GM12878 (cell line): ENCODE measurements at regions not wholly inside any gene's neighbourhood (a gene's known extent, or its start where the extent isn't known, plus 50 kb on each side); places are given as distances from the start of the nearest gene placed in this dataset.

Experiments
- ATAC-seq: fragments of 200-7000 bp; cut with Tn5 transposase; 3 replicates; pipeline ENCODE4 v1.9.1; 2020; ENCODE audit warnings: mild to moderate bottlenecking, moderate library complexity
- BruUV-seq: library from RNA; stranded (reverse); fragments of 400-500 nt; replicated peaks from 2 replicates; lab custom pipeline; 2021; lab: Mats Ljungman, UMichigan
- CTCF ChIA-PET: fragments of 300-600 bp; sonication (Branson Sonifier 250); formaldehyde crosslinking; extraction: SDS; loops from one replicate; lab custom pipeline; 2021; ENCODE audit warnings: inconsistent platforms; lab: Yijun Ruan, JAX
- POLR2A ChIA-PET: fragments of 350-600 bp; formaldehyde crosslinking; extraction: SDS; loops from one replicate; lab custom pipeline; 2021; ENCODE audit warnings: inconsistent platforms; lab: Charles Lee
- RAD21 ChIA-PET: fragments of 300-600 bp; sonication (Branson Sonifier 250); formaldehyde crosslinking; loops from one replicate; lab custom pipeline; 2023; ENCODE audit warnings: antibody characterized with exemption; ENCODE audit not compliant: unreplicated experiment; lab: Charles Lee
- SMC1A ChIA-PET: fragments of 300-600 bp; sonication (Branson Sonifier 250); formaldehyde crosslinking; loops from one replicate; lab custom pipeline; 2023; ENCODE audit not compliant: unreplicated experiment, uncharacterized antibody; lab: Charles Lee
- DNase-seq: peaks from one replicate; pipeline ENCODE4 v3.0.0-alpha.2; 2011; ENCODE audit warnings: low read depth, low spot score
- FAIRE-seq: peaks from 3 replicates; lab custom pipeline; 2011; peaks lifted over from hg19 to GRCh38; lab: Jason Lieb, UNC
- H2AFZ ChIP-seq: 2 replicates; pipeline ENCODE4 v1.6.0; 2011; ENCODE audit warnings: low read depth, low read length, control low read depth; ENCODE audit not compliant: control insufficient read depth
- H3K27ac ChIP-seq: 2 replicates; pipeline ENCODE4 v1.5.1; 2011; ENCODE audit warnings: control low read depth; ENCODE audit not compliant: control insufficient read depth, insufficient read depth
- H3K27me3 ChIP-seq, 2 experiments: replicated peaks in 1 of 2; 2 replicates each; pipeline versions ENCODE4 v1.6.0 to v1.6.1; 2011; ENCODE audit warnings: low read length in 1 of 2; ENCODE audit not compliant: control insufficient read depth in 2 of 2, insufficient read depth in 2 of 2
- H3K36me3 ChIP-seq, 2 experiments: 2 replicates each; pipeline ENCODE4 v1.5.1; 2011; ENCODE audit warnings: low read length in 1 of 2; ENCODE audit not compliant: control insufficient read depth in 2 of 2, insufficient read depth in 2 of 2
- H3K4me1 ChIP-seq: 2 replicates; pipeline ENCODE4 v1.6.1; 2011; ENCODE audit warnings: mild to moderate bottlenecking, low read length, moderate library complexity, mixed read lengths; ENCODE audit not compliant: control insufficient read depth, insufficient read depth
- H3K4me2 ChIP-seq: 2 replicates; pipeline ENCODE4 v1.6.0; 2011; ENCODE audit warnings: control low read depth; ENCODE audit not compliant: control insufficient read depth, insufficient read depth
- H3K4me3 ChIP-seq: fragments of 200-600 bp; sonication (generic); 2 replicates; pipeline ENCODE4 v1.5.1; 2016
- H3K79me2 ChIP-seq: 2 replicates; pipeline ENCODE4 v1.6.0; 2011; ENCODE audit warnings: low read length; ENCODE audit not compliant: control insufficient read depth, insufficient read depth
- H3K9ac ChIP-seq: 2 replicates; pipeline ENCODE4 v1.8.0; 2011; ENCODE audit warnings: low read length, control low read depth, mixed read lengths; ENCODE audit not compliant: control insufficient read depth, insufficient read depth
- H3K9me3 ChIP-seq: replicated peaks from 3 replicates; pipeline ENCODE4 v1.5.1; 2011; ENCODE audit warnings: mild to moderate bottlenecking, low read length; ENCODE audit not compliant: control insufficient read depth, insufficient read depth
- H4K20me1 ChIP-seq: 2 replicates; pipeline ENCODE4 v1.6.0; 2011; ENCODE audit not compliant: control insufficient read depth, insufficient read depth
- CBX3 ChIP-seq: fragments of 200-600 bp; sonication (generic); IDR thresholded peaks from 2 replicates; pipeline ENCODE4 v1.6.1; 2016; ENCODE audit warnings: low read depth, borderline replicate concordance
- HDGF ChIP-seq: fragments of 450-650 bp; IDR thresholded peaks from 2 replicates; pipeline ENCODE4 v1.6.1; 2016; ENCODE audit warnings: antibody characterized with exemption
- PML ChIP-seq: IDR thresholded peaks from 2 replicates; pipeline ENCODE4 v1.6.1; 2012; ENCODE audit warnings: low read length, inconsistent platforms
- POU2F2 ChIP-seq: IDR thresholded peaks from 3 replicates; pipeline ENCODE4 v1.6.1; 2011; ENCODE audit warnings: low read depth, mild to moderate bottlenecking, low read length, borderline replicate concordance
- YY1 ChIP-seq: IDR thresholded peaks from 2 replicates; pipeline ENCODE4 v1.6.1; 2011; ENCODE audit warnings: low read depth, mild to moderate bottlenecking, low read length
- ZNF622 ChIP-seq: fragments of 450-650 bp; IDR thresholded peaks from 2 replicates; pipeline ENCODE4 v1.6.1; 2017; ENCODE audit warnings: mild to moderate bottlenecking, inconsistent platforms
- WGBS: methylation state at CpG from one replicate; pipeline ENCODE4 v1.1.6; 2016; ENCODE audit warnings: low lambda C conversion rate; ENCODE audit not compliant: insufficient replicate concordance, insufficient coverage; ENCODE audit errors: missing lambda C conversion rate; 5-methylcytosine and 5-hydroxymethylcytosine counted together
- in situ Hi-C: fragments of 300-500 bp; cut with MboI; formaldehyde crosslinking; loops from 9 replicates; pipeline ENCODE4 v1.14.3; 2018; ENCODE audit warnings: mixed read lengths
- intact Hi-C: fragments of 100-400 bp; cut with micrococcal nuclease; formaldehyde crosslinking; loops from one replicate; pipeline ENCODE4 v1.14.2; 2022; ENCODE audit not compliant: unreplicated experiment
- TF ChIP-seq, protein P1 (sequence below): fragments of 450-650 bp; IDR thresholded peaks from 2 replicates; pipeline ENCODE4 v1.6.1; 2017; ENCODE audit warnings: mild to moderate bottlenecking, moderate library complexity
- TF ChIP-seq, protein P2 (sequence below): IDR thresholded peaks from 2 replicates; pipeline ENCODE4 v1.6.1; 2012; ENCODE audit warnings: low read length, inconsistent platforms

DNA sequence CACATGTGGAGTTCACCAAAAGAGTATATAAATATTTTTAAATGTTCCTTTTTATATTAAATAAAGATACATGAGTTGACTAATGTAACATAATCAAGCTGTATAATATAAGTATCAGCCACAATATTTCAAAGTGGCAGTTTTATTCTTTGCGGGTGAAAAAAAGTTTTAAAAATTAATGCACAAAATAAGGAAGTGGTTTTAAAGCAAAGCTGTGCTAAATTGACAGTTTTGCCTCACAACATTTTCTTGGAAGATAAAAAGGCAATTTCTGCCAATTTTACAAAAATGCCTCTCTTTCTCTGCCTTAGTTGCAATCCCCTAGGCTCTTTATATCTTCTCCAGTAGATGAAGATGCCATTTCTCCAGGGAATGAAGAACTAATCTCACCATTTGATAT lies 719.1 kb downstream of the C12orf50 start:
- ATAC-seq: no peak
- no peaks in the 10 kb centered on the region for H3K79me2 ChIP-seq
- no peaks in the 10 kb centered on the region for H4K20me1 ChIP-seq
- H3K27me3 ChIP-seq: no peaks in the 10 kb centered on the region
- H3K36me3 ChIP-seq: no peaks in the 10 kb centered on the region
- no peak overlapping the region for H3K4me3 ChIP-seq
- 50% methylated on average over 1 of the region's 1 CpG for WGBS
- no peak overlapping the region for H3K27ac ChIP-seq
- DNase-seq: no peak
- BruUV-seq: no TSS peak
- TF ChIP-seq HDGF: no peak
- TF ChIP-seq, protein P1, sequence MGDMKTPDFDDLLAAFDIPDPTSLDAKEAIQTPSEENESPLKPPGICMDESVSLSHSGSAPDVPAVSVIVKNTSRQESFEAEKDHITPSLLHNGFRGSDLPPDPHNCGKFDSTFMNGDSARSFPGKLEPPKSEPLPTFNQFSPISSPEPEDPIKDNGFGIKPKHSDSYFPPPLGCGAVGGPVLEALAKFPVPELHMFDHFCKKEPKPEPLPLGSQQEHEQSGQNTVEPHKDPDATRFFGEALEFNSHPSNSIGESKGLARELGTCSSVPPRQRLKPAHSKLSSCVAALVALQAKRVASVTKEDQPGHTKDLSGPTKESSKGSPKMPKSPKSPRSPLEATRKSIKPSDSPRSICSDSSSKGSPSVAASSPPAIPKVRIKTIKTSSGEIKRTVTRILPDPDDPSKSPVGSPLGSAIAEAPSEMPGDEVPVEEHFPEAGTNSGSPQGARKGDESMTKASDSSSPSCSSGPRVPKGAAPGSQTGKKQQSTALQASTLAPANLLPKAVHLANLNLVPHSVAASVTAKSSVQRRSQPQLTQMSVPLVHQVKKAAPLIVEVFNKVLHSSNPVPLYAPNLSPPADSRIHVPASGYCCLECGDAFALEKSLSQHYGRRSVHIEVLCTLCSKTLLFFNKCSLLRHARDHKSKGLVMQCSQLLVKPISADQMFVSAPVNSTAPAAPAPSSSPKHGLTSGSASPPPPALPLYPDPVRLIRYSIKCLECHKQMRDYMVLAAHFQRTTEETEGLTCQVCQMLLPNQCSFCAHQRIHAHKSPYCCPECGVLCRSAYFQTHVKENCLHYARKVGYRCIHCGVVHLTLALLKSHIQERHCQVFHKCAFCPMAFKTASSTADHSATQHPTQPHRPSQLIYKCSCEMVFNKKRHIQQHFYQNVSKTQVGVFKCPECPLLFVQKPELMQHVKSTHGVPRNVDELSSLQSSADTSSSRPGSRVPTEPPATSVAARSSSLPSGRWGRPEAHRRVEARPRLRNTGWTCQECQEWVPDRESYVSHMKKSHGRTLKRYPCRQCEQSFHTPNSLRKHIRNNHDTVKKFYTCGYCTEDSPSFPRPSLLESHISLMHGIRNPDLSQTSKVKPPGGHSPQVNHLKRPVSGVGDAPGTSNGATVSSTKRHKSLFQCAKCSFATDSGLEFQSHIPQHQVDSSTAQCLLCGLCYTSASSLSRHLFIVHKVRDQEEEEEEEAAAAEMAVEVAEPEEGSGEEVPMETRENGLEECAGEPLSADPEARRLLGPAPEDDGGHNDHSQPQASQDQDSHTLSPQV: no peak
- no peak for TF ChIP-seq CBX3
- no peak for TF ChIP-seq ZNF622
- TF ChIP-seq PML: no peak
- no peak for TF ChIP-seq POU2F2
- TF ChIP-seq YY1: no peak
- TF ChIP-seq, protein P2, sequence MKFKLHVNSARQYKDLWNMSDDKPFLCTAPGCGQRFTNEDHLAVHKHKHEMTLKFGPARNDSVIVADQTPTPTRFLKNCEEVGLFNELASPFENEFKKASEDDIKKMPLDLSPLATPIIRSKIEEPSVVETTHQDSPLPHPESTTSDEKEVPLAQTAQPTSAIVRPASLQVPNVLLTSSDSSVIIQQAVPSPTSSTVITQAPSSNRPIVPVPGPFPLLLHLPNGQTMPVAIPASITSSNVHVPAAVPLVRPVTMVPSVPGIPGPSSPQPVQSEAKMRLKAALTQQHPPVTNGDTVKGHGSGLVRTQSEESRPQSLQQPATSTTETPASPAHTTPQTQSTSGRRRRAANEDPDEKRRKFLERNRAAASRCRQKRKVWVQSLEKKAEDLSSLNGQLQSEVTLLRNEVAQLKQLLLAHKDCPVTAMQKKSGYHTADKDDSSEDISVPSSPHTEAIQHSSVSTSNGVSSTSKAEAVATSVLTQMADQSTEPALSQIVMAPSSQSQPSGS: no peak
- TF ChIP-seq, all 136 proteins: peak for 0
- RAD21 ChIA-PET: no interaction called here
- Histone ChIP-seq H3K4me1 (peaks cover 4% of the 10 kb centered on the region; the same call in 1 of the 2 replicates), H3K4me2 (no peak overlapping the region), H3K9ac (no peak overlapping the region), H3K9me3 (no peaks in the 10 kb centered on the region), H2AFZ (no peak overlapping the region)
- intact Hi-C loops (no loop called here), in situ Hi-C loops (no loop called here)
- no peak for FAIRE-seq
- POLR2A ChIA-PET: no interaction called here
- SMC1A ChIA-PET: interaction anchor here (0.9 kb wide), 1 partner anchor 8 kb away, joined by 4 read pairs; no protein-coding TSS in a partner anchor
- CTCF ChIA-PET: no interaction called here
